Hepatocyte (in vitro differentiated cells): ENCODE measurements at regions not wholly inside any gene's neighbourhood (a gene's known extent, or its start where the extent isn't known, plus 50 kb on each side); places are given as distances from the start of the nearest gene placed in this dataset.

Experiments
- DNase-seq: peaks from one replicate; pipeline ENCODE4 v3.0.0-alpha.2; 2016; ENCODE audit warnings: low spot score
- H2AFZ ChIP-seq: fragments of 200-600 bp; sonication (generic); 2 replicates; pipeline ENCODE4 v1.6.0; 2016; ENCODE audit warnings: antibody characterized with exemption, mild to moderate bottlenecking
- H3K27ac ChIP-seq: fragments of 200-600 bp; sonication (generic); 2 replicates; pipeline ENCODE4 v1.5.1; 2016; ENCODE audit warnings: mild to moderate bottlenecking
- H3K27me3 ChIP-seq: fragments of 200-600 bp; sonication (generic); 2 replicates; pipeline ENCODE4 v1.6.1; 2016
- H3K36me3 ChIP-seq: fragments of 200-600 bp; sonication (generic); replicated peaks from 2 replicates; pipeline ENCODE4 v1.5.1; 2016; ENCODE audit warnings: low read depth; ENCODE audit not compliant: insufficient read depth
- H3K4me1 ChIP-seq: fragments of 200-600 bp; sonication (generic); 2 replicates; pipeline ENCODE4 v1.5.1; 2016; ENCODE audit warnings: mild to moderate bottlenecking, moderate library complexity; ENCODE audit not compliant: insufficient read depth
- H3K4me2 ChIP-seq: fragments of 200-600 bp; sonication (generic); 2 replicates; pipeline ENCODE4 v1.6.0; 2016
- H3K4me3 ChIP-seq: fragments of 200-600 bp; sonication (generic); 2 replicates; pipeline ENCODE4 v1.5.1; 2016; ENCODE audit warnings: mild to moderate bottlenecking
- H3K79me2 ChIP-seq: fragments of 200-600 bp; sonication (generic); 2 replicates; pipeline ENCODE4 v1.6.0; 2017; ENCODE audit warnings: mild to moderate bottlenecking
- H3K9me2 ChIP-seq: fragments of 200-600 bp; sonication (generic); replicated peaks from 2 replicates; pipeline ENCODE4 v1.6.0; 2017; ENCODE audit warnings: mild to moderate bottlenecking; ENCODE audit not compliant: insufficient read depth
- H3K9me3 ChIP-seq: fragments of 200-600 bp; sonication (generic); 2 replicates; pipeline ENCODE4 v1.5.1; 2016; ENCODE audit warnings: low read depth, mild to moderate bottlenecking
- H4K20me1 ChIP-seq: fragments of 200-600 bp; sonication (generic); 2 replicates; pipeline ENCODE4 v1.6.0; 2016; ENCODE audit warnings: mild to moderate bottlenecking; ENCODE audit not compliant: insufficient read depth, poor library complexity, severe bottlenecking
- CTCF ChIP-seq: fragments of 200-600 bp; sonication (generic); IDR thresholded peaks from 2 replicates; pipeline ENCODE4 v1.5.1; 2016; ENCODE audit warnings: antibody characterized with exemption, mild to moderate bottlenecking; ENCODE audit not compliant: poor library complexity
- EZH2 ChIP-seq: fragments of 200-600 bp; sonication (generic); IDR thresholded peaks from 2 replicates; pipeline ENCODE4 v1.6.1; 2016; ENCODE audit warnings: antibody characterized with exemption, mild to moderate bottlenecking, borderline replicate concordance
- EZH2phosphoT487 ChIP-seq: fragments of 200-600 bp; sonication (generic); IDR thresholded peaks from one replicate; pipeline ENCODE4 v1.6.1; 2018; ENCODE audit warnings: antibody characterized with exemption, mild to moderate bottlenecking, low read depth, moderate library complexity; ENCODE audit not compliant: unreplicated experiment, severe bottlenecking
- WGBS: methylation state at CpG from one replicate; pipeline ENCODE4 v1.1.6; 2016; ENCODE audit warnings: low lambda C conversion rate; ENCODE audit errors: missing lambda C conversion rate; 5-methylcytosine and 5-hydroxymethylcytosine counted together

GRCh38 chr13:109647053-109647452 lies 139.3 kb downstream of the IRS2 start:
- Histone ChIP-seq H3K4me2 (no peak overlapping the region), H3K4me3 (no peak overlapping the region)

GRCh38 chr13:109646423-109646822 lies 140.0 kb downstream of the IRS2 start:
- Histone ChIP-seq H3K79me2 (no peaks in the 10 kb centered on the region), H3K27ac (no peak overlapping the region), H3K4me1 (no peaks in the 10 kb centered on the region), H3K4me3 (no peak overlapping the region), H3K9me3 (no peaks in the 10 kb centered on the region), H3K9me2 (no peaks in the 10 kb centered on the region), H4K20me1 (no peaks in the 10 kb centered on the region), H3K27me3 (no peaks in the 10 kb centered on the region), H2AFZ (no peak overlapping the region), H3K36me3 (no peaks in the 10 kb centered on the region), H3K4me2 (no peak overlapping the region)
- TF ChIP-seq EZH2phosphoT487, result no peak
- TF ChIP-seq CTCF, result no peak
- no peak for TF ChIP-seq EZH2
- no peak for DNase-seq
- WGBS, result 69% methylated on average over 5 of the region's 5 CpGs

More at GRCh38 chr13:109647053-109647452, 139.3 kb downstream of the IRS2 start:
- Histone ChIP-seq H3K27me3 (no peaks in the 10 kb centered on the region), H3K9me3 (no peaks in the 10 kb centered on the region), H3K79me2 (no peaks in the 10 kb centered on the region), H3K4me1 (no peaks in the 10 kb centered on the region), H3K27ac (no peak overlapping the region), H4K20me1 (no peaks in the 10 kb centered on the region), H3K36me3 (no peaks in the 10 kb centered on the region), H2AFZ (no peak overlapping the region), H3K9me2 (no peaks in the 10 kb centered on the region)
- 77% methylated on average over 5 of the region's 5 CpGs for WGBS
- DNase-seq, result no peak
- TF ChIP-seq EZH2phosphoT487 (no peak), CTCF (no peak), EZH2 (no peak)

- no peak overlapping the region for H2AFZ ChIP-seq
- no peak for DNase-seq
Observed at GRCh38 chr13:109645831-109646230, 140.6 kb downstream of the IRS2 start.

More at GRCh38 chr13:109645831-109646230, 140.6 kb downstream of the IRS2 start:
- Histone ChIP-seq H3K27me3 (no peaks in the 10 kb centered on the region), H3K36me3 (no peaks in the 10 kb centered on the region), H3K4me2 (no peak overlapping the region), H3K4me1 (no peaks in the 10 kb centered on the region), H3K9me2 (no peaks in the 10 kb centered on the region), H3K79me2 (no peaks in the 10 kb centered on the region), H3K4me3 (no peak overlapping the region), H3K27ac (no peak overlapping the region), H3K9me3 (no peaks in the 10 kb centered on the region), H4K20me1 (no peaks in the 10 kb centered on the region)
- TF ChIP-seq EZH2phosphoT487 (no peak), EZH2 (no peak), CTCF (no peak)
- 88% methylated on average over 6 of the region's 6 CpGs for WGBS
